Caco-2 (cell line): ENCODE measurements at regions not wholly inside any gene's neighbourhood (a gene's known extent, or its start where the extent isn't known, plus 50 kb on each side); places are given as distances from the start of the nearest gene placed in this dataset.
A peak's percentile ranks its signal among the peaks of the same experiment; 100 is the strongest.

ENCODE experiments used
- BruUV-seq: library from RNA; stranded (reverse); fragments of 400-500 nt; replicated peaks from 2 replicates; lab custom pipeline; 2021; lab: Mats Ljungman, UMichigan
- CTCF ChIA-PET: fragments of 300-600 bp; sonication (Branson Sonifier 250); formaldehyde crosslinking; loops from one replicate; lab custom pipeline; 2022; ENCODE audit warnings: antibody characterized with exemption; lab: Charles Lee
- POLR2A ChIA-PET: fragments of 300-600 bp; sonication (Branson Sonifier 250); formaldehyde crosslinking; loops from one replicate; lab custom pipeline; 2022; ENCODE audit warnings: antibody characterized with exemption; lab: Charles Lee
- DNase-seq, 2 experiments: peaks; one replicate each; pipeline versions ENCODE4 v3.0.0 to v3.0.0-alpha.2; 2020 to 2022
- H3K27me3 ChIP-seq: replicated peaks from 2 replicates; pipeline ENCODE4 v1.6.0; 2011; ENCODE audit warnings: low read length; ENCODE audit not compliant: control insufficient read depth, insufficient read depth
- H3K36me3 ChIP-seq: 2 replicates; pipeline ENCODE4 v1.5.1; 2011; ENCODE audit warnings: low read length; ENCODE audit not compliant: control insufficient read depth, insufficient read depth
- H3K4me1 ChIP-seq: fragments of 250-450 bp; sonication (Bioruptor Pico); 2 replicates; pipeline ENCODE4 v1.5.1; 2020; ENCODE audit warnings: mild to moderate bottlenecking
- H3K4me3 ChIP-seq: 2 replicates; pipeline ENCODE4 v1.5.1; 2011; ENCODE audit warnings: low read depth, mild to moderate bottlenecking, control low read depth, low read length
- H3K9me3 ChIP-seq: fragments of 250-450 bp; sonication (Bioruptor Pico); 2 replicates; pipeline ENCODE4 v1.5.1; 2020; ENCODE audit warnings: mild to moderate bottlenecking, moderate library complexity
- H3K27ac Mint-ChIP-seq: one replicate; pipeline ENCODE4 v1.8.0; 2022; ENCODE audit warnings: mixed read lengths; ENCODE audit not compliant: unreplicated experiment
- H3K27me3 Mint-ChIP-seq: one replicate; pipeline ENCODE4 v1.8.0; 2022; ENCODE audit warnings: mixed read lengths; ENCODE audit not compliant: insufficient read depth, unreplicated experiment
- H3K36me3 Mint-ChIP-seq: one replicate; pipeline ENCODE4 v1.8.0; 2022; ENCODE audit warnings: mild to moderate bottlenecking, mixed read lengths; ENCODE audit not compliant: insufficient read depth, unreplicated experiment
- H3K4me1 Mint-ChIP-seq: one replicate; pipeline ENCODE4 v1.8.0; 2022; ENCODE audit warnings: low read depth, mixed read lengths; ENCODE audit not compliant: unreplicated experiment
- H3K4me3 Mint-ChIP-seq: one replicate; pipeline ENCODE4 v1.8.0; 2022; ENCODE audit warnings: mild to moderate bottlenecking, moderate library complexity, mixed read lengths; ENCODE audit not compliant: unreplicated experiment
- H3K9me3 Mint-ChIP-seq: one replicate; pipeline ENCODE4 v1.8.0; 2022; ENCODE audit warnings: mixed read lengths; ENCODE audit not compliant: unreplicated experiment
- CTCF ChIP-seq, 2 experiments: fragments of 200-600 bp in 1 of 2; IDR thresholded peaks; 1 replicate in 1 of 2; 2 replicates in 1 of 2; pipeline versions ENCODE4 v1.5.1 to v1.8.0; 2011 to 2022; ENCODE audit warnings: antibody characterized with exemption in 1 of 2, control low read depth in 1 of 2, inconsistent platforms in 1 of 2, low read depth in 1 of 2, low read length in 1 of 2, mild to moderate bottlenecking in 1 of 2, moderate library complexity in 1 of 2; ENCODE audit not compliant: insufficient read depth in 1 of 2, severe bottlenecking in 1 of 2, unreplicated experiment in 1 of 2
- intact Hi-C: fragments of 100-400 bp; cut with micrococcal nuclease; formaldehyde crosslinking; loops from one replicate; pipeline ENCODE4 v1.10.0; 2022; ENCODE audit not compliant: unreplicated experiment

GRCh38 chr5:133756036-133756435, 143.7 kb upstream of the FSTL4 start:
- H3K4me1 Mint-ChIP-seq: no peaks in the 10 kb centered on the region
- no peaks in the 10 kb centered on the region for H3K36me3 ChIP-seq
- intact Hi-C loops: no loop called here
- TF ChIP-seq CTCF (IDR thresholded peaks at IDR 0.05; ENCODE audit: insufficient read depth in 1 of 2, low read depth in 1 of 2, low read length in 1 of 2, severe bottlenecking in 1 of 2, unreplicated experiment in 1 of 2): no peak
- no peaks in the 10 kb centered on the region for H3K9me3 ChIP-seq
- H3K4me3 Mint-ChIP-seq: no peak overlapping the region
- BruUV-seq: no TSS peak
- DNase-seq: no peak
- H3K9me3 Mint-ChIP-seq: no peaks in the 10 kb centered on the region
- H3K27me3 ChIP-seq: no peaks in the 10 kb centered on the region; the same call in 1 of the 2 replicates
- H3K27me3 Mint-ChIP-seq: peaks cover 9% of the 10 kb centered on the region
- CTCF ChIA-PET: interaction anchor here (1.8 kb wide), 1 partner anchor 13 kb away, joined by 3 read pairs; no protein-coding TSS in a partner anchor
- H3K27ac Mint-ChIP-seq: no peak overlapping the region
- H3K4me3 ChIP-seq: no peak overlapping the region
- POLR2A ChIA-PET: no interaction called here
- no peaks in the 10 kb centered on the region for H3K36me3 Mint-ChIP-seq
- H3K4me1 ChIP-seq: no peaks in the 10 kb centered on the region

- ChIA-PET POLR2A (interaction anchor here (1.0 kb wide), 1 partner anchor 10 kb away, joined by 3 read pairs; no protein-coding TSS in a partner anchor), CTCF (interaction anchor here (0.6 to 1.8 kb wide), 4 partner anchors 9 to 115 kb away, joined by 3 to 7 read pairs (median 4); no protein-coding TSS in a partner anchor)
- intact Hi-C loops: loop anchor here (1.0 to 2.0 kb wide), 3 partner anchors 12 to 190 kb away; no protein-coding TSS in a partner anchor
- H3K4me3 ChIP-seq: no peak overlapping the region
- no peaks in the 10 kb centered on the region for H3K36me3 ChIP-seq
- peak; percentile 51 to 54 for DNase-seq
- no peak overlapping the region for H3K4me3 Mint-ChIP-seq
- peaks cover 9% of the 10 kb centered on the region for H3K27me3 Mint-ChIP-seq
- no peaks in the 10 kb centered on the region for H3K9me3 ChIP-seq
- no TSS peak for BruUV-seq
- no peaks in the 10 kb centered on the region; the same call in 1 of the 2 replicates for H3K27me3 ChIP-seq
- H3K27ac Mint-ChIP-seq: no peak overlapping the region
- H3K4me1 Mint-ChIP-seq: no peaks in the 10 kb centered on the region
- H3K36me3 Mint-ChIP-seq: no peaks in the 10 kb centered on the region
- TF ChIP-seq CTCF (IDR thresholded peaks at IDR 0.05; ENCODE audit: insufficient read depth in 1 of 2, low read depth in 1 of 2, low read length in 1 of 2, severe bottlenecking in 1 of 2, unreplicated experiment in 1 of 2): peak; percentile 39 to 73
- no peaks in the 10 kb centered on the region for H3K4me1 ChIP-seq
- H3K9me3 Mint-ChIP-seq: no peaks in the 10 kb centered on the region
Observed at GRCh38 chr5:133754575-133755169, 142.3 kb upstream of the FSTL4 start.

GRCh38 chr5:133753856-133754255, 141.5 kb upstream of the FSTL4 start:
- Histone ChIP-seq H3K27me3 (no peaks in the 10 kb centered on the region; the same call in 1 of the 2 replicates), H3K4me3 (no peak overlapping the region), H3K36me3 (no peaks in the 10 kb centered on the region), H3K9me3 (no peaks in the 10 kb centered on the region), H3K4me1 (no peaks in the 10 kb centered on the region)
- no TSS peak for BruUV-seq
- Mint-ChIP-seq H3K27ac (no peak overlapping the region), H3K9me3 (no peaks in the 10 kb centered on the region), H3K4me1 (no peaks in the 10 kb centered on the region), H3K4me3 (no peak overlapping the region), H3K36me3 (no peaks in the 10 kb centered on the region), H3K27me3 (peaks cover 9% of the 10 kb centered on the region)
- DNase-seq: no peak
- intact Hi-C loops: loop anchor here (1.0 to 2.0 kb wide), 3 partner anchors 12 to 191 kb away; no protein-coding TSS in a partner anchor
- TF ChIP-seq CTCF (IDR thresholded peaks at IDR 0.05; ENCODE audit: insufficient read depth in 1 of 2, low read depth in 1 of 2, low read length in 1 of 2, severe bottlenecking in 1 of 2, unreplicated experiment in 1 of 2): no peak
- POLR2A ChIA-PET: no interaction called here
- CTCF ChIA-PET: interaction anchor here (1.1 kb wide), 1 partner anchor 116 kb away, joined by 3 read pairs; no protein-coding TSS in a partner anchor
